Body of pancreas (tissue), 4 donors: ENCODE measurements at regions not wholly inside any gene's neighbourhood (a gene's known extent, or its start where the extent isn't known, plus 50 kb on each side); places are given as distances from the start of the nearest gene placed in this dataset.

Source experiments
- ATAC-seq: fragments of 150-250 bp; one replicate; pipeline ENCODE4 v1.9.1; 2016
- DNase-seq, 4 donors: peaks; one replicate each; pipeline ENCODE4 v3.0.0-alpha.2; 2019
- H3K27ac ChIP-seq, 4 donors: fragments of 200-600 bp; sonication (generic); 1 replicate in 3 of 4; 2 replicates in 1 of 4; pipeline versions ENCODE4 v1.5.1 to v1.6.1; 2016 to 2019; ENCODE audit warnings: mild to moderate bottlenecking in 1 of 4, mixed read lengths in 1 of 4, moderate library complexity in 1 of 4
- H3K27me3 ChIP-seq, 2 donors: fragments of 200-600 bp; sonication (generic); one replicate each; pipeline ENCODE4 v1.6.0; 2016; ENCODE audit warnings: mild to moderate bottlenecking in 1 of 2
- H3K36me3 ChIP-seq, 2 donors: fragments of 200-600 bp; sonication (generic); replicated peaks in 1 of 2; 2 replicates each; pipeline ENCODE4 v1.5.1; 2016; ENCODE audit warnings: low read depth in 2 of 2; ENCODE audit not compliant: insufficient read depth in 1 of 2
- H3K4me1 ChIP-seq: fragments of 200-600 bp; sonication (generic); one replicate; pipeline ENCODE4 v1.6.0; 2016
- H3K4me3 ChIP-seq, 2 donors: fragments of 200-600 bp; sonication (generic); 1 replicate in 1 of 2; 2 replicates in 1 of 2; pipeline ENCODE4 v1.5.1; 2016 to 2019
- H3K9me3 ChIP-seq, 3 donors: fragments of 200-600 bp; sonication (generic); 1 replicate in 2 of 3; 2 replicates in 1 of 3; pipeline ENCODE4 v1.5.1; 2016
- CTCF ChIP-seq, 7 experiments: fragments of 450-650 bp in 4 of 7; fragments of 200-600 bp in 3 of 7; sonication (generic) in 3 of 7; IDR thresholded peaks; one replicate each; pipeline ENCODE4 v1.5.1; 2016 to 2019; ENCODE audit warnings: antibody characterized with exemption in 7 of 7
- POLR2A ChIP-seq, 3 donors: fragments of 450-650 bp; IDR thresholded peaks; one replicate each; pipeline ENCODE4 v1.6.1; 2016; ENCODE audit warnings: antibody characterized with exemption in 3 of 3, mild to moderate bottlenecking in 2 of 3
- WGBS, 2 donors: methylation state at CpG; one replicate each; pipeline ENCODE4 v1.1.5; 2017; 5-methylcytosine and 5-hydroxymethylcytosine counted together
- intact Hi-C: fragments of 100-400 bp; cut with DNase I; formaldehyde crosslinking; loops from one replicate; pipeline ENCODE4 v1.15.1; 2023

- intact Hi-C loops, result no loop called here
- ATAC-seq (no peak), DNase-seq (no peak)
- H3K27me3 ChIP-seq, result no peaks in the 10 kb centered on the region
- no peak overlapping the region for H3K27ac ChIP-seq
- 79 to 85% methylated on average over 2 of the region's 2 CpGs for WGBS, 2 donors
- no peak overlapping the region for H3K4me3 ChIP-seq
- no peaks in the 10 kb centered on the region for H3K4me1 ChIP-seq
- TF ChIP-seq POLR2A (IDR thresholded peaks at IDR 0.05), result no peak
- no peaks in the 10 kb centered on the region for H3K36me3 ChIP-seq
- H3K9me3 ChIP-seq, result no peaks in the 10 kb centered on the region
Measured at GRCh38 chr6:94341173-94341572, 921.8 kb upstream of the EPHA7 start.

- H3K27me3 ChIP-seq, result no peaks in the 10 kb centered on the region
- intact Hi-C loops, result no loop called here
- ATAC-seq, result no peak
- 72 to 100% methylated on average over 1 of the region's 1 CpG for WGBS, 2 donors
- no peaks in the 10 kb centered on the region for H3K4me1 ChIP-seq
- H3K4me3 ChIP-seq, result no peak overlapping the region
- TF ChIP-seq CTCF (IDR thresholded peaks at IDR 0.05), result no peak
- no peak for TF ChIP-seq POLR2A (IDR thresholded peaks at IDR 0.05)
- DNase-seq, result no peak
- no peak overlapping the region for H3K27ac ChIP-seq
- H3K9me3 ChIP-seq, result no peaks in the 10 kb centered on the region
- no peaks in the 10 kb centered on the region for H3K36me3 ChIP-seq
Measured at GRCh38 chr6:94323853-94324252, 904.5 kb upstream of the EPHA7 start.

- WGBS, 2 donors, result 75 to 79% methylated on average over 5 of the region's 5 CpGs
- no peak for TF ChIP-seq CTCF (IDR thresholded peaks at IDR 0.05)
- TF ChIP-seq POLR2A (IDR thresholded peaks at IDR 0.05), result no peak
- intact Hi-C loops, result no loop called here
- no peaks in the 10 kb centered on the region for H3K27me3 ChIP-seq
- H3K4me1 ChIP-seq, result no peaks in the 10 kb centered on the region
- H3K36me3 ChIP-seq, result no peaks in the 10 kb centered on the region
- DNase-seq, result no peak
- no peak for ATAC-seq
- no peak overlapping the region for H3K4me3 ChIP-seq
- no peak overlapping the region for H3K27ac ChIP-seq
- no peaks in the 10 kb centered on the region for H3K9me3 ChIP-seq
Measured at GRCh38 chr6:94300424-94301144, 881.2 kb upstream of the EPHA7 start.

GRCh38 chr6:94289131-94289530 is 869.8 kb upstream of the EPHA7 start:
- H3K4me1 ChIP-seq, result no peaks in the 10 kb centered on the region
- WGBS, 2 donors, result 55 to 60% methylated on average over 6 of the region's 6 CpGs
- no peaks in the 10 kb centered on the region for H3K9me3 ChIP-seq
- no peak for DNase-seq
- H3K27ac ChIP-seq, result no peak overlapping the region
- intact Hi-C loops, result no loop called here
- no peak for ATAC-seq
- H3K36me3 ChIP-seq, result no peaks in the 10 kb centered on the region
- TF ChIP-seq CTCF (IDR thresholded peaks at IDR 0.05) (no peak), POLR2A (IDR thresholded peaks at IDR 0.05) (no peak)
- H3K27me3 ChIP-seq, result no peaks in the 10 kb centered on the region
- H3K4me3 ChIP-seq, result no peak overlapping the region

- H3K4me1 ChIP-seq, result no peaks in the 10 kb centered on the region
- no peaks in the 10 kb centered on the region for H3K9me3 ChIP-seq
- no peak overlapping the region for H3K27ac ChIP-seq
- no peaks in the 10 kb centered on the region for H3K36me3 ChIP-seq
- H3K27me3 ChIP-seq, result no peaks in the 10 kb centered on the region
- DNase-seq (no peak), ATAC-seq (no peak)
- H3K4me3 ChIP-seq, result no peak overlapping the region
- intact Hi-C loops, result no loop called here
- WGBS, 2 donors, result 58 to 65% methylated on average over 5 of the region's 5 CpGs
- no peak for TF ChIP-seq POLR2A (IDR thresholded peaks at IDR 0.05)
- no peak for TF ChIP-seq CTCF (IDR thresholded peaks at IDR 0.05)
Measured at GRCh38 chr6:94278146-94278545, 858.8 kb upstream of the EPHA7 start.
